H1 (cell line): ENCODE measurements at regions not wholly inside any gene's neighbourhood (a gene's known extent, or its start where the extent isn't known, plus 50 kb on each side); places are given as distances from the start of the nearest gene placed in this dataset.

Experiments used
- CTCF ChIA-PET: fragments of 300-600 bp; sonication (Branson Sonifier 250); formaldehyde crosslinking; loops from one replicate; lab custom pipeline; 2021; ENCODE audit not compliant: partially characterized antibody; lab: Charles Lee
- POLR2A ChIA-PET: fragments of 300-600 bp; sonication (Branson Sonifier 250); formaldehyde crosslinking; loops from one replicate; lab custom pipeline; 2021; ENCODE audit warnings: inconsistent platforms; ENCODE audit not compliant: partially characterized antibody; lab: Charles Lee
- DNase-seq, 2 experiments: peaks; one replicate each; pipeline versions ENCODE4 v3.0.0 to v3.0.0-alpha.2; 2010 to 2022; ENCODE audit warnings: low spot score in 2 of 2, low read depth in 1 of 2, mixed read lengths in 1 of 2
- FAIRE-seq: peaks from 2 replicates; lab custom pipeline; 2011; peaks lifted over from hg19 to GRCh38; lab: Jason Lieb, UNC
- H2AFZ ChIP-seq: 2 replicates; pipeline ENCODE4 v1.8.1; 2012; ENCODE audit warnings: low read length, inconsistent platforms
- H2AK5ac ChIP-seq: 2 replicates; pipeline ENCODE4 v1.6.1; 2013; ENCODE audit warnings: low read depth, low read length
- H2BK120ac ChIP-seq: replicated peaks from 2 replicates; pipeline ENCODE3; 2013; ENCODE audit warnings: low read depth, low read length, inconsistent platforms
- H2BK12ac ChIP-seq: 2 replicates; pipeline ENCODE4 v1.6.1; 2013; ENCODE audit warnings: low read depth, low read length
- H2BK15ac ChIP-seq: 2 replicates; pipeline ENCODE4 v1.6.1; 2013; ENCODE audit warnings: low read length
- H2BK20ac ChIP-seq: 2 replicates; pipeline ENCODE4 v1.6.1; 2013; ENCODE audit warnings: low read length
- H2BK5ac ChIP-seq: 2 replicates; pipeline ENCODE4 v1.6.1; 2013; ENCODE audit warnings: low read depth, low read length
- H3K14ac ChIP-seq: 2 replicates; pipeline ENCODE4 v1.6.1; 2013; ENCODE audit warnings: inconsistent platforms; ENCODE audit not compliant: insufficient read length
- H3K18ac ChIP-seq: 2 replicates; pipeline ENCODE4 v1.6.1; 2013; ENCODE audit warnings: low read length; ENCODE audit errors: extremely low read depth
- H3K23ac ChIP-seq: 2 replicates; pipeline ENCODE4 v1.6.1; 2013; ENCODE audit warnings: inconsistent platforms; ENCODE audit not compliant: insufficient read length
- H3K23me2 ChIP-seq: 2 replicates; pipeline ENCODE4 v1.6.1; 2013; ENCODE audit warnings: low read depth, low read length
- H3K27ac ChIP-seq: 2 replicates; pipeline ENCODE4 v1.6.1; 2011; ENCODE audit warnings: low read depth, low read length, inconsistent platforms
- H3K27me3 ChIP-seq, 4 experiments: replicated peaks in 1 of 4; 1 replicate in 1 of 4; 2 replicates in 3 of 4; pipeline versions ENCODE4 v1.6.1 to v1.8.1; 2011 to 2013; ENCODE audit warnings: low read length in 3 of 4, mild to moderate bottlenecking in 3 of 4, inconsistent platforms in 2 of 4, mixed read lengths in 2 of 4, moderate library complexity in 1 of 4; ENCODE audit not compliant: control insufficient read depth in 3 of 4, insufficient read depth in 3 of 4; ENCODE audit errors: extremely low read depth in 1 of 4
- H3K36me3 ChIP-seq, 4 experiments: 2 replicates each; pipeline versions ENCODE4 v1.6.1 to v1.8.1; 2011 to 2013; ENCODE audit warnings: mild to moderate bottlenecking in 4 of 4, low read length in 3 of 4, moderate library complexity in 2 of 4, control low read depth in 1 of 4, inconsistent platforms in 1 of 4; ENCODE audit not compliant: insufficient read depth in 4 of 4, control insufficient read depth in 2 of 4
- H3K4ac ChIP-seq: replicated peaks from 2 replicates; pipeline ENCODE3; 2013; ENCODE audit warnings: low read length, low read depth, mixed read lengths, inconsistent platforms; ENCODE audit not compliant: insufficient read length
- H3K4me1 ChIP-seq, 4 experiments: replicated peaks in 1 of 4; 1 replicate in 1 of 4; 2 replicates in 3 of 4; pipeline versions ENCODE4 v1.6.1 to v1.8.1; 2011 to 2013; ENCODE audit warnings: low read length in 3 of 4, inconsistent platforms in 2 of 4, mixed read lengths in 1 of 4; ENCODE audit not compliant: insufficient read depth in 4 of 4, control insufficient read depth in 3 of 4
- H3K4me2 ChIP-seq, 2 experiments: 2 replicates each; pipeline versions ENCODE4 v1.6.1 to v1.8.1; 2011 to 2013; ENCODE audit warnings: low read depth in 2 of 2, low read length in 2 of 2, control low read depth in 1 of 2, inconsistent platforms in 1 of 2, mild to moderate bottlenecking in 1 of 2; ENCODE audit not compliant: insufficient read depth in 1 of 2
- H3K4me3 ChIP-seq, 4 experiments: fragments of 200-600, 300-600 bp in 1 of 4; sonication (generic), shearing (Covaris generic), sonication (Bioruptor Twin) in 1 of 4; 2 replicates each; pipeline versions ENCODE4 v1.5.1 to v1.8.1; 2011 to 2016; ENCODE audit warnings: low read length in 4 of 4, low read depth in 3 of 4, control low read depth in 2 of 4, inconsistent platforms in 2 of 4, mild to moderate bottlenecking in 2 of 4, mixed read lengths in 1 of 4, moderate library complexity in 1 of 4; ENCODE audit not compliant: insufficient read depth in 2 of 4; ENCODE audit errors: extremely low read depth in 1 of 4
- H3K56ac ChIP-seq: replicated peaks from 2 replicates; pipeline ENCODE3; 2013; ENCODE audit warnings: low read depth, mild to moderate bottlenecking, mixed read lengths, low read length, inconsistent platforms; ENCODE audit not compliant: insufficient read length
- H3K79me1 ChIP-seq: 2 replicates; pipeline ENCODE4 v1.6.1; 2013; ENCODE audit warnings: low read depth, low read length, control low read depth
- H3K79me2 ChIP-seq, 2 experiments: 2 replicates each; pipeline versions ENCODE4 v1.6.1 to v1.8.1; 2012 to 2013; ENCODE audit warnings: low read length in 2 of 2, mild to moderate bottlenecking in 2 of 2, inconsistent platforms in 1 of 2; ENCODE audit not compliant: insufficient read depth in 2 of 2, control insufficient read depth in 1 of 2
- H3K9ac ChIP-seq, 4 experiments: replicated peaks in 1 of 4; 1 replicate in 1 of 4; 2 replicates in 3 of 4; pipeline versions ENCODE4 v1.6.1 to v1.8.1; 2011 to 2013; ENCODE audit warnings: low read depth in 3 of 4, low read length in 3 of 4, control low read depth in 2 of 4, mild to moderate bottlenecking in 2 of 4, moderate library complexity in 2 of 4, inconsistent platforms in 1 of 4; ENCODE audit errors: extremely low read depth in 1 of 4
- H3K9me3 ChIP-seq, 2 experiments: 2 replicates each; pipeline versions ENCODE4 v1.6.1 to v1.8.1; 2012 to 2013; ENCODE audit warnings: mild to moderate bottlenecking in 2 of 2, moderate library complexity in 2 of 2, control low read depth in 1 of 2, inconsistent platforms in 1 of 2, low read depth in 1 of 2, low read length in 1 of 2, mixed read lengths in 1 of 2; ENCODE audit not compliant: insufficient read depth in 2 of 2
- H4K20me1 ChIP-seq, 2 experiments: replicated peaks in 1 of 2; 2 replicates each; pipeline versions ENCODE3 to v1.8.1; 2011 to 2013; ENCODE audit warnings: inconsistent platforms in 2 of 2, low read length in 2 of 2, mild to moderate bottlenecking in 1 of 2; ENCODE audit not compliant: insufficient read depth in 2 of 2, control insufficient read depth in 1 of 2
- H4K5ac ChIP-seq: 2 replicates; pipeline ENCODE4 v1.6.1; 2013; ENCODE audit warnings: low read length, low read depth, mixed read lengths, inconsistent platforms; ENCODE audit not compliant: insufficient read length
- H4K8ac ChIP-seq: 2 replicates; pipeline ENCODE4 v1.8.0; 2013; ENCODE audit warnings: mild to moderate bottlenecking, moderate library complexity, low read length, inconsistent platforms; ENCODE audit not compliant: insufficient read depth; ENCODE audit errors: extremely low read depth
- H4K91ac ChIP-seq: replicated peaks from 2 replicates; pipeline ENCODE3; 2013; ENCODE audit warnings: low read length, mixed read lengths, inconsistent platforms; ENCODE audit not compliant: insufficient read length
- CBX5 ChIP-seq: fragments of 300-800, 300-1000 bp; sonication (generic); IDR thresholded peaks from 2 replicates; pipeline ENCODE4 v1.7.1; 2016; ENCODE audit warnings: antibody characterized with exemption, low read length, low read depth
- FOSL1 ChIP-seq: IDR thresholded peaks from 2 replicates; pipeline ENCODE4 v1.6.1; 2011; ENCODE audit warnings: mild to moderate bottlenecking, low read depth, low read length, moderate library complexity; ENCODE audit not compliant: insufficient read depth
- GABPA ChIP-seq: IDR thresholded peaks from 2 replicates; pipeline ENCODE4 v1.6.1; 2011; ENCODE audit warnings: mild to moderate bottlenecking, low read length, moderate library complexity, borderline replicate concordance; ENCODE audit not compliant: insufficient read depth
- GTF2F1 ChIP-seq: IDR thresholded peaks from 2 replicates; pipeline ENCODE4 v1.6.1; 2012; ENCODE audit warnings: low read depth, low read length, improper control_type of control experiment, borderline replicate concordance
- HDAC6 ChIP-seq: IDR thresholded peaks from one replicate; pipeline ENCODE4 v1.7.1; 2012; ENCODE audit warnings: low read depth, mild to moderate bottlenecking, inconsistent platforms, low read length, moderate library complexity
- JUN ChIP-seq: IDR thresholded peaks from 2 replicates; pipeline ENCODE4 v1.6.1; 2011; ENCODE audit warnings: low read depth, mild to moderate bottlenecking, improper control_type of control experiment, low read length
- NRF1 ChIP-seq: IDR thresholded peaks from 2 replicates; pipeline ENCODE4 v1.6.1; 2011; ENCODE audit warnings: mild to moderate bottlenecking, low read depth, low read length, improper control_type of control experiment
- RBBP5 ChIP-seq: IDR thresholded peaks from 2 replicates; pipeline ENCODE4 v1.7.1; 2012; ENCODE audit warnings: low read depth, mild to moderate bottlenecking, inconsistent platforms, low read length, moderate library complexity, borderline replicate concordance
- RFX5 ChIP-seq: IDR thresholded peaks from 2 replicates; pipeline ENCODE4 v1.6.1; 2011; ENCODE audit warnings: low read depth, low read length, improper control_type of control experiment, borderline replicate concordance
- SIN3A ChIP-seq, 2 experiments: IDR thresholded peaks in 1 of 2; conservative IDR thresholded peaks in 1 of 2; 2 replicates each; pipeline ENCODE4 v1.6.1; 2011 to 2012; ENCODE audit warnings: low read length in 2 of 2, improper control_type of control experiment in 1 of 2, low read depth in 1 of 2, mild to moderate bottlenecking in 1 of 2
- whole genome bisulfite sequencing, 2 experiments: shearing (Covaris generic) in 1 of 2; methylation state at CpG; one replicate each; pipeline versions ENCODE4 v1.1.6 to v1.1.7; 2013 to 2015; ENCODE audit warnings: low lambda C conversion rate in 2 of 2, mixed read lengths in 2 of 2, inconsistent platforms in 1 of 2, low coverage in 1 of 2, missing lambda C conversion rate in 1 of 2; ENCODE audit not compliant: insufficient replicate concordance in 2 of 2, insufficient coverage in 1 of 2, insufficient read length in 1 of 2; ENCODE audit errors: extremely low coverage in 1 of 2, missing lambda C conversion rate in 1 of 2; 5-methylcytosine and 5-hydroxymethylcytosine counted together
- TF ChIP-seq, protein P1 (sequence below): IDR thresholded peaks from 2 replicates; pipeline ENCODE4 v1.6.1; 2012; ENCODE audit warnings: inconsistent platforms

DNA sequence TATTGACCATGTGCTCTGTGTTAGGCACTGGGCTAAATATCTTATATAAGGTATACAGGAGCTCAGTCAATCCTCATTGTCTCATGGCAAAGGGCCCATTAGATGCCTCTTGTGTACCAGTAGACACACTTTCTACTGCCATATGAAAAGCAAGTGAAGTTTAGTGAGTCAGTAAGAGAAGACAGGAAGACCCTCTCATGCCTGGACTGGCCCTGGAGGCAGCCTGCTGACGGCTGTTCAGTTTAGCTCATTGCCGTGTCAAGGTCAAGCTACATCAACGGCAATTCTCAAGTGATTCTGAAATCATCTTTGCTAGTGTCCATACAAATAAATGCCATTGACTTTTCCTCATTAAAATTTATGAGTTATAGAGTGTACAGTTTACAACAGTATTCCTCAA is 237.9 kb downstream of the IRX1 start:
- H2BK20ac ChIP-seq: no peak overlapping the region
- H2AK5ac ChIP-seq: no peak overlapping the region
- H2BK120ac ChIP-seq: no peak overlapping the region
- no peaks in the 10 kb centered on the region for H3K4me1 ChIP-seq
- H3K9ac ChIP-seq: no peak overlapping the region
- no peaks in the 10 kb centered on the region for H4K20me1 ChIP-seq
- CTCF ChIA-PET: no interaction called here
- no peaks in the 10 kb centered on the region for H3K79me2 ChIP-seq
- no peaks in the 10 kb centered on the region for H3K23me2 ChIP-seq
- no peak overlapping the region for H3K23ac ChIP-seq
- no peak for FAIRE-seq
- H2BK15ac ChIP-seq: 0 out of 2 replicates have a peak overlapping the region, but pooled peaks have one; percentile 32
- no peak overlapping the region for H3K4me2 ChIP-seq
- peaks cover 0 to 2% (median 0%) of the 10 kb centered on the region in 4 experiments; a peak in 1 of 8 replicates for H3K36me3 ChIP-seq
- no peak overlapping the region for H2AFZ ChIP-seq
- H3K27ac ChIP-seq: no peak overlapping the region
- 95% methylated on average over 3 of the region's 3 CpGs; no CpG with 5 or more reads in 1 of the 2 experiments for WGBS, 2 experiments
- no peak for DNase-seq
- H3K79me1 ChIP-seq: no peaks in the 10 kb centered on the region
- no peak overlapping the region for H4K91ac ChIP-seq
- H4K8ac ChIP-seq: no peak overlapping the region
- H3K14ac ChIP-seq: no peak overlapping the region
- H3K27me3 ChIP-seq: no peaks in the 10 kb centered on the region
- H3K4ac ChIP-seq: no peak overlapping the region
- H4K5ac ChIP-seq: no peak overlapping the region
- H3K4me3 ChIP-seq: no peak overlapping the region
- H3K18ac ChIP-seq: no peak overlapping the region
- H3K9me3 ChIP-seq: no peaks in the 10 kb centered on the region
- POLR2A ChIA-PET: no interaction called here
- H2BK5ac ChIP-seq: no peak overlapping the region
- H2BK12ac ChIP-seq: no peak overlapping the region
- H3K56ac ChIP-seq: no peak overlapping the region
- TF ChIP-seq GTF2F1 (no peak), CBX5 (no peak), RFX5 (no peak), RBBP5 (no peak), FOSL1 (no peak), GABPA (no peak), HDAC6 (no peak), JUN (no peak), SIN3A (conservative IDR thresholded peaks at IDR 0.05 in 1 of 2, IDR thresholded peaks at IDR 0.05 in 1 of 2; ENCODE audit: low read depth in 1 of 2, low read length in 2 of 2) (no peak), NRF1 (no peak)
- TF ChIP-seq, protein P1, sequence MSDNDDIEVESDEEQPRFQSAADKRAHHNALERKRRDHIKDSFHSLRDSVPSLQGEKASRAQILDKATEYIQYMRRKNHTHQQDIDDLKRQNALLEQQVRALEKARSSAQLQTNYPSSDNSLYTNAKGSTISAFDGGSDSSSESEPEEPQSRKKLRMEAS: no peak
